ENCODE measurements at regions not wholly inside any gene's neighbourhood (a gene's known extent, or its start where the extent isn't known, plus 50 kb on each side); places are given as distances from the start of the nearest gene placed in this dataset.

- Histone ChIP-seq H3K4me1 (ENCODE audit: control insufficient read depth in 2 of 2, insufficient read depth in 2 of 2, low read length in 2 of 2) (peaks cover 0 to 14% of the 10 kb centered on the region in 2 donors), H3K36me3 (ENCODE audit: control insufficient read depth in 2 of 2, insufficient read depth in 2 of 2, low read length in 1 of 2) (no peaks in the 10 kb centered on the region), H3K27me3 (ENCODE audit: control insufficient read depth in 2 of 2, insufficient read depth in 1 of 2, low read length in 1 of 2) (no peaks in the 10 kb centered on the region), H3K9me3 (ENCODE audit: control insufficient read depth in 2 of 2, insufficient read depth in 1 of 2, low read length in 1 of 2) (no peaks in the 10 kb centered on the region), H3K27ac (ENCODE audit: low read depth in 1 of 2, low read length in 1 of 2) (peak overlapping the region; percentile 13 to 19), H3K4me3 (ENCODE audit: low read length in 2 of 2) (peak overlapping the region; percentile 57 to 83)
- WGBS: under 1% methylated on average over 72 of the region's 72 CpGs
- DNase-seq (ENCODE audit: low read depth in 6 of 9, low spot score in 9 of 9): peak in 6 of 9 donors; percentile 38 to 77 (median 63)
These were observed 99.0 kb upstream of the MAML3 start for GRCh38 chr4:140252742-140253555.

GRCh38 chr4:140252141-140252741 lies 98.3 kb upstream of the MAML3 start:
- Histone ChIP-seq H3K27ac (ENCODE audit: low read depth in 1 of 2, low read length in 1 of 2) (peak overlapping the region in 1 of 2 donors; percentile 19), H3K9me3 (ENCODE audit: control insufficient read depth in 2 of 2, insufficient read depth in 1 of 2, low read length in 1 of 2) (no peaks in the 10 kb centered on the region), H3K36me3 (ENCODE audit: control insufficient read depth in 2 of 2, insufficient read depth in 2 of 2, low read length in 1 of 2) (no peaks in the 10 kb centered on the region), H3K4me1 (ENCODE audit: control insufficient read depth in 2 of 2, insufficient read depth in 2 of 2, low read length in 2 of 2) (peaks cover 0 to 16% of the 10 kb centered on the region in 2 donors), H3K4me3 (ENCODE audit: low read length in 2 of 2) (peak overlapping the region; percentile 57 to 83), H3K27me3 (ENCODE audit: control insufficient read depth in 2 of 2, insufficient read depth in 1 of 2, low read length in 1 of 2) (no peaks in the 10 kb centered on the region)
- DNase-seq (ENCODE audit: low read depth in 6 of 9, low spot score in 9 of 9): peak in 5 of 9 donors; percentile 15 to 67 (median 38)
- 24% methylated on average over 19 of the region's 19 CpGs for WGBS

DNA sequence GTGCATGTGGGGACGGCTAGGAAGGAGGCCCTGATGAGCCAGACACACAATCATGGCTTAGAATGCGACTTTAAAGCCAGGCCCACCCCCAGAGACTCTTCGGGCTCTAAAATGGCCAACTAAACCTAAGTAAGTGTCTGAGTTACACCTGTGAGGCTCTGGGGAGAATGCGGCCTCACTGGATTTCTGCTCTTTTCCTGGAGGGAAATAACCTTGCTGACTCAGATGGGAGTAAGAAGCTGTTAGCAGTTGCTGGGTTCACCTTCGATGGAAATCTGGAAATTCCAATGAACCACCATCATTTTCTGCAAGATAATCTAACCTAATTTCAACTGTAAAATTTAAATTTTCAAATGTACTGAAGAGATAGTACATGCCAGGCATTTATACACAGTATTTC lies 97.6 kb upstream of the MAML3 start:
- H3K4me1 ChIP-seq (ENCODE audit: control insufficient read depth in 2 of 2, insufficient read depth in 2 of 2, low read length in 2 of 2): peaks cover 0 to 19% of the 10 kb centered on the region in 2 donors
- 97% methylated on average over 5 of the region's 5 CpGs for WGBS
- no peaks in the 10 kb centered on the region for H3K9me3 ChIP-seq (ENCODE audit: control insufficient read depth in 2 of 2, insufficient read depth in 1 of 2, low read length in 1 of 2)
- no peak overlapping the region for H3K27ac ChIP-seq (ENCODE audit: low read depth in 1 of 2, low read length in 1 of 2)
- H3K27me3 ChIP-seq (ENCODE audit: control insufficient read depth in 2 of 2, insufficient read depth in 1 of 2, low read length in 1 of 2): no peaks in the 10 kb centered on the region
- H3K36me3 ChIP-seq (ENCODE audit: control insufficient read depth in 2 of 2, insufficient read depth in 2 of 2, low read length in 1 of 2): no peaks in the 10 kb centered on the region
- no peak overlapping the region for H3K4me3 ChIP-seq (ENCODE audit: low read length in 2 of 2)
- DNase-seq (ENCODE audit: low read depth in 6 of 9, low spot score in 9 of 9): no peak

DNA sequence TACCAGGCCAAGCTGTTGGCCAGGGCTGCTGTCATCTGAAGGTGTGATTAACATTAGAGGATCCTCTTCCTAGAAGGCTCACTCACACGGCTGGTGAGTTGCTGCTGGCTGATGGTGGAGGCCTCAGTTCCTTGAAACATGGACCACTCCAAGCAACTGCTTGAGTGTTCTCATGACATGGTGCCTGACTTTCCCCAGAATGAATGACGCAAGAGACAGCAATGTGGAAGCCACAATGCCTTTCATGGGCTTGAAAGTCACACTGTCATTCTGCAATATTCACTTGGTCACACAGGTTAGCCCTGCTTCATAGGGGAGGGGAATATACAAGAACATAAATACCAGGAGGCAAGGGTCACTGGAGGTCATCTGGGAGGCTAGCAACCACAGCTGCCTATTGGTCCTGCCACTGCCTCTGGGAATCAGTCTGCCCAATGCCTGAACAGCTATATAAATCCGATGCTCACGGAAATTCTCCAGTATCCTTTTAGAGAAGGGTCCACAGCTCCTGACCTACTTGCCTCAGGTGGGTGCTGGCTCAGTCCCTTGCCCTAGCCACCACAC lies 97.1 kb upstream of the MAML3 start:
- Histone ChIP-seq H3K4me1 (ENCODE audit: control insufficient read depth in 2 of 2, insufficient read depth in 2 of 2, low read length in 2 of 2) (peaks cover 0 to 19% of the 10 kb centered on the region in 2 donors), H3K27me3 (ENCODE audit: control insufficient read depth in 2 of 2, insufficient read depth in 1 of 2, low read length in 1 of 2) (no peaks in the 10 kb centered on the region), H3K27ac (ENCODE audit: low read depth in 1 of 2, low read length in 1 of 2) (no peak overlapping the region), H3K36me3 (ENCODE audit: control insufficient read depth in 2 of 2, insufficient read depth in 2 of 2, low read length in 1 of 2) (no peaks in the 10 kb centered on the region), H3K4me3 (ENCODE audit: low read length in 2 of 2) (no peak overlapping the region), H3K9me3 (ENCODE audit: control insufficient read depth in 2 of 2, insufficient read depth in 1 of 2, low read length in 1 of 2) (no peaks in the 10 kb centered on the region)
- 97% methylated on average over 4 of the region's 4 CpGs for WGBS
- DNase-seq (ENCODE audit: low read depth in 6 of 9, low spot score in 9 of 9): no peak

DNA sequence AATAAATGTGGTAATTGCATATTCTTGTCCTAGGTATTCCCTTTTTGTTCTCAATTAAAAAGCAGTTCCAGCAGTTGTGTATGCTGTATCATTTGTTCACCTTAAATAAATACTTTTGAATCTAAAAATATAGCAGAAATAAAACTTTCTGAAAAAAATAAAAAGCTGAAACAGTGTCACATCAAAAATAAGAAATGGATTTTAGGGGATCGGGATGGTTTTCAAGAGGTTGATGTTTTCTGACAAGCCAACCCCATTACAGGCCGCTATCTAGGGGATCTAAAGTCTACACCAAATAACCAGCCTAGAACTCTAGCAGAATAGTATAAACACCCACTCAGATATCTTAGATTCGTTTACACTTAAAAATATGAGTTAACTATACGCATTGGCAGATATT lies 95.4 kb upstream of the MAML3 start:
- WGBS: 91% methylated on average over 4 of the region's 4 CpGs
- DNase-seq (ENCODE audit: low read depth in 6 of 9, low spot score in 9 of 9): peak in 4 of 9 donors; percentile 28 to 70 (median 52)
- Histone ChIP-seq H3K4me1 (ENCODE audit: control insufficient read depth in 2 of 2, insufficient read depth in 2 of 2, low read length in 2 of 2) (peaks cover 0 to 19% of the 10 kb centered on the region in 2 donors), H3K27me3 (ENCODE audit: control insufficient read depth in 2 of 2, insufficient read depth in 1 of 2, low read length in 1 of 2) (no peaks in the 10 kb centered on the region), H3K9me3 (ENCODE audit: control insufficient read depth in 2 of 2, insufficient read depth in 1 of 2, low read length in 1 of 2) (no peaks in the 10 kb centered on the region), H3K4me3 (ENCODE audit: low read length in 2 of 2) (no peak overlapping the region), H3K36me3 (ENCODE audit: control insufficient read depth in 2 of 2, insufficient read depth in 2 of 2, low read length in 1 of 2) (no peaks in the 10 kb centered on the region), H3K27ac (ENCODE audit: low read depth in 1 of 2, low read length in 1 of 2) (no peak overlapping the region)

- Histone ChIP-seq H3K4me1 (ENCODE audit: control insufficient read depth in 2 of 2, insufficient read depth in 2 of 2, low read length in 2 of 2) (peaks cover 13 to 35% of the 10 kb centered on the region in 2 donors), H3K4me3 (ENCODE audit: low read length in 2 of 2) (no peak overlapping the region), H3K27ac (ENCODE audit: low read depth in 1 of 2, low read length in 1 of 2) (no peak overlapping the region), H3K36me3 (ENCODE audit: control insufficient read depth in 2 of 2, insufficient read depth in 2 of 2, low read length in 1 of 2) (no peaks in the 10 kb centered on the region), H3K27me3 (ENCODE audit: control insufficient read depth in 2 of 2, insufficient read depth in 1 of 2, low read length in 1 of 2) (no peaks in the 10 kb centered on the region), H3K9me3 (ENCODE audit: control insufficient read depth in 2 of 2, insufficient read depth in 1 of 2, low read length in 1 of 2) (no peaks in the 10 kb centered on the region)
- DNase-seq (ENCODE audit: low read depth in 6 of 9, low spot score in 9 of 9): no peak
- WGBS: 10% methylated on average over 2 of the region's 2 CpGs
These were observed 93.3 kb upstream of the MAML3 start for GRCh38 chr4:140247237-140247636.

DNA sequence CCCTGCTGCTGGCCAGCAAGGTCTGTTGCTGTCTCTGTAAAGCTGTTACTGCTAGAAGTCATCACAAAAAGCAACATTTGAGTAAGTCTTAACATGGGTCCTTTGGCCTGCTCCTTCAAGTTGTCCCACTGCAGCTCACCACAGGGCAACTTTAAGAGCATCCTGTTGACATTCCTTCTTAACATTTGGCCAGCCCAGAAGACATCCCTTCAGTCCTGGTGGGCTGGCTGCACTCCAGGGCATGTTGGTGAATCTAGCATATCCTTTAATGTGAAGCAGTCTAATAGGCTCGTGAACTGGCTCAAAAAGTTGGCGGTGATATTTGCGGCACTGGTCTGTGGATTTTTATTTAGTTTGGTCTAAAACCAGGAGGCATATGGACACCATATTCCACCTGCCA lies 92.2 kb upstream of the MAML3 start:
- no peak for DNase-seq (ENCODE audit: low read depth in 6 of 9, low spot score in 9 of 9)
- Histone ChIP-seq H3K4me1 (ENCODE audit: control insufficient read depth in 2 of 2, insufficient read depth in 2 of 2, low read length in 2 of 2) (peaks cover 14 to 33% of the 10 kb centered on the region in 2 donors), H3K36me3 (ENCODE audit: control insufficient read depth in 2 of 2, insufficient read depth in 2 of 2, low read length in 1 of 2) (no peaks in the 10 kb centered on the region), H3K4me3 (ENCODE audit: low read length in 2 of 2) (no peak overlapping the region), H3K27ac (ENCODE audit: low read depth in 1 of 2, low read length in 1 of 2) (no peak overlapping the region), H3K27me3 (ENCODE audit: control insufficient read depth in 2 of 2, insufficient read depth in 1 of 2, low read length in 1 of 2) (no peaks in the 10 kb centered on the region), H3K9me3 (ENCODE audit: control insufficient read depth in 2 of 2, insufficient read depth in 1 of 2, low read length in 1 of 2) (no peaks in the 10 kb centered on the region)
- 99% methylated on average over 3 of the region's 3 CpGs for WGBS

DNA sequence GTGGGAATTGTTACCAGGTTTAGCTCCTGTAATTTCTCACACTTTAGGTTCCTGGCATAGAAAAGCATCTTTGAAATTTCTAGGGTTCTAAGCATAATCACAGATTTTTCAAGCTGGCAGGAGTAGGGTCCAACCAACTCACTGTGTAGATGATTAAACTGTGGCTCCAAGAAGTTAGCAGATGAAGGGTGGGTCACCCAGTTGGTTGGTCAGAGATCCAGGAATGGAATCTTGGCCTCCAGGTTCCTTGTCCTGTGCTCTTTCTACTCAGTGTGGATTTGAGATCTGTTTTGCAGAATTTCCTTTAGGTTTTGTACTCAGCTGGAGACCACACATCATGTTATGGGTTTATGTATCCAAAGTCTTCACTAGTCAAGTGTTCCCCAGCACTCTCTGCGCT lies 90.3 kb upstream of the MAML3 start:
- H3K27me3 ChIP-seq (ENCODE audit: control insufficient read depth in 2 of 2, insufficient read depth in 1 of 2, low read length in 1 of 2): no peaks in the 10 kb centered on the region
- 98% methylated on average over 1 of the region's 1 CpG for WGBS
- no peaks in the 10 kb centered on the region for H3K9me3 ChIP-seq (ENCODE audit: control insufficient read depth in 2 of 2, insufficient read depth in 1 of 2, low read length in 1 of 2)
- H3K4me1 ChIP-seq (ENCODE audit: control insufficient read depth in 2 of 2, insufficient read depth in 2 of 2, low read length in 2 of 2): peaks cover 14 to 30% of the 10 kb centered on the region in 2 donors
- no peak for DNase-seq (ENCODE audit: low read depth in 6 of 9, low spot score in 9 of 9)
- H3K27ac ChIP-seq (ENCODE audit: low read depth in 1 of 2, low read length in 1 of 2): no peak overlapping the region
- H3K36me3 ChIP-seq (ENCODE audit: control insufficient read depth in 2 of 2, insufficient read depth in 2 of 2, low read length in 1 of 2): no peaks in the 10 kb centered on the region
- H3K4me3 ChIP-seq (ENCODE audit: low read length in 2 of 2): no peak overlapping the region

DNA sequence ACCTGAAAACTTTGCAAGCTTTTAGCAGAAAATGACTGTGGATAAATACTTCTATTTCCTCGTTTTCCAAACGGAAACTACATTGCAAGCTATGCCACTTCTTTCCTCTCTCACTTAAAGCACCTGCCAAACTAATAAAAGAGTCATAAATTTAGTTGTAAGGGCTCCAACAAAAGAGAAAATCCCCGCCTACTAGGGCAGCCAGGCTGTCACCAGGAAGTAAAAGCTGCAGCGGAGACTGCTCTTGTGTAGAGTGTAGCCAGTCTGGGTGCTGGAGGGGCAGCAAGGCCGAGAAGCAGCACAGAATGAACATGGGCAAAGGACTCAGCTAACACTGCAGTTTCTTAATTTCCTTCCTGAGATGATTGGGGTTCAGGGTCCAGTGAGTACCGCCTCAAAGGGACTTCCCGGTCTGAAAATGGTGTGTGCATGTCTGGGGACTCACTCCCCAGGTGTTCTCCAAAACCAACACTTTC lies 89.3 kb upstream of the MAML3 start:
- peaks cover 14 to 33% of the 10 kb centered on the region in 2 donors for H3K4me1 ChIP-seq (ENCODE audit: control insufficient read depth in 2 of 2, insufficient read depth in 2 of 2, low read length in 2 of 2)
- H3K36me3 ChIP-seq (ENCODE audit: control insufficient read depth in 2 of 2, insufficient read depth in 2 of 2, low read length in 1 of 2): no peaks in the 10 kb centered on the region
- peak overlapping the region; percentile 67 to 89 for H3K27ac ChIP-seq (ENCODE audit: low read depth in 1 of 2, low read length in 1 of 2)
- H3K27me3 ChIP-seq (ENCODE audit: control insufficient read depth in 2 of 2, insufficient read depth in 1 of 2, low read length in 1 of 2): no peaks in the 10 kb centered on the region
- peak in 7 of 9 donors; percentile 43 to 82 (median 50) for DNase-seq (ENCODE audit: low read depth in 6 of 9, low spot score in 9 of 9)
- H3K4me3 ChIP-seq (ENCODE audit: low read length in 2 of 2): peak overlapping the region in 1 of 2 donors; percentile 11
- 7% methylated on average over 7 of the region's 7 CpGs for WGBS
- no peaks in the 10 kb centered on the region for H3K9me3 ChIP-seq (ENCODE audit: control insufficient read depth in 2 of 2, insufficient read depth in 1 of 2, low read length in 1 of 2)
